GM21367 (cell line): ENCODE measurements at regions not wholly inside any gene's neighbourhood (a gene's known extent, or its start where the extent isn't known, plus 50 kb on each side); places are given as distances from the start of the nearest gene placed in this dataset.
"Not testable (repeated sequence)": the region's sequence is repeated elsewhere in the genome, so short reads cannot be mapped to it uniquely, and the experiment has no call there.

ENCODE experiments used
- ATAC-seq: cut with Tn5 transposase; IDR thresholded peaks from one replicate; pipeline ENCODE4 v1.9.1; 2021; ENCODE audit not compliant: unreplicated experiment

DNA sequence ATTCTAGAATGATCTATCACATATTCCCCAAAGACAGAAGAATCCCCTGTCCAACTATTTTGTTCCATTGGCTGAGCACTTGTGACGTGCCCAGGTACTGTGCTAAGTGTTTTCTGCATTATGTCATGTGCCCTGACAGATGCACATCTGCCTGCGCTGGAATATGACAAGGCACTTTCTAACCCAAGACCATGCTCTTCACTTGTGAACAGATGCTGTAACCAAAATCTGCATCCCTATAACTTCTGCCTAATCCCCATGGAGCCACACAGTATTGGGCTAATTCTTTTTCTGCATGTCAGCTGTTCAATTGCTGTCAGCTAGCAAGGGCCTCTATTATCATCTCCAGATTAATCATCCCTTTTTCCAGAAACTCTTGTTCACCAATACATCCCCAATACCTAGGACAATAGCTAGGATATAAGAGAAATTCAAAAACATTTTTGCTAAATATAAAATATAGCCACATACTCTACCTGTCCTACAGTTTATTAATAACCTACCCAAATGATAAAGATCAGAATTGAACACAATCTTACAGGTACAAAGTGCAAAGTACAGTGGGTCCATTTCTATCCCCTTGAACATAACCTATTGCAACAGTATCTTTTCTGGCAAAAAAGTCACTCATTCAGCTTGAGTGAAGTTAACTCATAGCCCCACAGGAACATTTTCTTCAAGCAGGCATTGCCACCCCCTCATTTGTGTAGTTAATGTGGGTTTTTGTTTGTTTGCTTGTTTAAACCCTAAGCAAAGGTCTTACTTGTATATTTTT, 109.4 kb upstream of the LRRN1 start:
- no peak for ATAC-seq

DNA sequence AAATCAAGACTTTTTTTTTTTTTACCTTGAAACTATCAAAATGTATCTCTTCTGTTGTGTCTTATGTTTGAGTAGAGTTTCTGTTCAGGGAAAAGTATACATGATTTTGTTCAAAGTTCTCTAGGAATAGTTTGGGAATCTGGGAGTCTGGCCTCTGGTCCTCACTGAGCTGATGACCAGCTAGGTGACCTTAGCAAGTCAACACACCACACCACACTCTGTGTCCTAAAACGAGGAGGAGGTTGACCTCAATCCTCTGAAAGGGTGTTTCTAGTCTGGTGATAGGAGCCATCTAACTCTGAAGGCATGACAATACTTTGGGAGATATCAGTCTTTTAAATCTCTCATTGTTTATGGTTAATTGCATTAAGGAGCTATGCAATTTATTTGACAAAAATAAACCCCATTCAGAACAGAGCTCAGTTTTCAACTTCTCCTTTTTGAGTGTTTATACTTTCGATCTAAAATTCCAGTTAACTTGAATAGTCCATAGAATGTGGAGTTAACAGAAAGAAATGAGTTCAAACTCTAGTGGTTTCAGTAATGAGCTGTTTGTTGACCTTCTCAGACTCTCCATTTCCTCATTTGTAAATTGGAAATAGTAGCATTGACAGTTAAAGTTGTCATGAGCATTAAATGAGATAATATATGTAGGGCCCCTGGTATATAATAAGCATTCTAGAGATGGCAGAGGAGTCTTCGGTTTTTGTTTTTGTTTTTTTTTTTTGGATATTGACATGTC, 112.2 kb upstream of the LRRN1 start:
- no peak for ATAC-seq

DNA sequence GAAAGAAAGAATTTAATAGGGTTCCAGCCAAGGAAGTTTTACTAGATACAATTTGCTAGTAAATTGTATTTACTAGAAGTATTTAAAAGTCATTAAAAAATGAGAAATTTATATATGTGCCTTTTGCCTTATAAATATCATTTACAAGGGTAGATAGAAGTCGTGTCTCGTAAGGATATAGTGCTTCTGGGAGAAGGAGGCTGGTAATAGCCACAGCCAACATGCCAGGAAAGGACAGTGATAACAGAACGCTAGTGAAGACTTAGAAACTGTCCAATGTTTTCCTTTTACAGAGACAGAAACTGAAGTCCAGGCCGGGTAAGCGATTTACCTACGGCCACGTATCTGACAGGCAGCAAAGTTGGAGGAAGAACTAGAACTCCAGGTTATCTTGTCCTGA, 113.5 kb upstream of the LRRN1 start:
- no peak for ATAC-seq

DNA sequence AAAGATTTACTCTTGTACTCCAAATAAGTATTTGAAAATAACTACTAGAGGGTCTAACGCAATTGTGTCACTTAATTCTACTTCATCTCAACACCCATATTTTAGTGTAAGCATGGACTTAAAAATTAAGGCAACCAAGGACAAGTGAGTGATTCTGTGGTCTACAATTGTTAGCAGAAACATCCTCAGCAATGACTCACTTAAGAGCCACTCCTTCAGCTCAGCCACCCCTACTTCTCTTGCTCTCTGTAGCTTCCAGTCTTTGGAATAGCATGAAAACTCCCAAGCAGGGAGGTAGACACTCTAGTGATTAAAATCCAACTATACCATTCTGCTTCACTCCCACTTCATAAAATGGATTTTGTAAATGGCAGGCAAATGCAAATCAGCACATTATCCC, 116.0 kb upstream of the LRRN1 start:
- ATAC-seq: no peak

DNA sequence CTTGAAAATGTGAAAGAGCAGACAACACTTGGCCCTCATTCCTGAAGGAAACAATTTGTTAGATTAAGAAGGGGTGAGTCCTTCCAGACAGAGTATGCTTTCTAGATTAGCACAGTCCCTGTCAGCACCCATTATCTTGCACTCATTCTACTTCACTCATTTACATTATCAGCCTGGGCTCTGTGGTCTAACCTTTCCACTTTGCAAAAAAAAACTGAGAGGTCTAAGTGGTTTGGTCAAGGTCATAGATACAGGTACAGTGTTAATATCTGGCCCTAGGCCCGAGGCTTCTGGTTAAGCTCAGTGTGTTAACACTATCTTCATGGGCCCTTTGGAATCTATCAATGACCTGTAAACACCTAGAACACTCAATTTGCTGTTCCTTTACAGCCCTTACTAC, 123.4 kb upstream of the LRRN1 start:
- ATAC-seq: no peak

DNA sequence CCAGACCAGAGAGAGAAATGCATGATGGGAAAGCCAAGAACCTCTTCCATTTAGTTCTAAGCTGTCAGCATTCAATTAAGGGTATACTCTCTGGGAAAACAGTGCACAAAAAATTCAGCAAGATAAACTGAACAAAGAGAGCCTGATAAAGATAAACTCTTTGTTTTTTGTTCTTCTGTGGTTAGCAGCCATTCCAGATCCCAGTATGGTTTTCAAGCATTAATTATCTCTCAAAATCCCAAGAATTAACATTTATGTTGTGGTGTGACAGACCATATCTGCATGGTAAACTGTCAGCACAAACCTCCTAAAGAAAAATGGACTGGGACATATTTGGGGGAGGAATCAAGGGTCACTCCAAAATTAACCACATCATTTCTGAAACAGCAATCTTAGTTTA, 124.0 kb upstream of the LRRN1 start:
- ATAC-seq: no peak

DNA sequence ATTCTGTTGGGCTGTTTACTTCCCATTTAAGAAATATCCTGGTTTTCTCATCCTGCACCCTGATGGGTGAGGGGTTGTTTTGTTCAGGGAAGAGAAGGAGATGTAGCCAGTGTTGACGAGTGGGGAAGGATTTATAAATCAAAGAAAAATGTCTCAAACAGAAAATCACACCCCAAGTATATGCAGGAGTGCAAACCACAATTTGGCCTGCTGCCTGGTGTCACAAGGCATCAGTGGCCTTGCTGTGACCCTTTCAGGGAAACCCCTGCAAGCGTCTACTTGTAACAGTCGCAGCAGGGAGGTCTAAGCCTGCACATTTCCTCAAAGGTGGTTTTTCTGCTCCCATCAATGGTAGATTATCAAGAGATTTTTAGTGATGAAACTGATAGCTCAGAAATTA, 132.6 kb upstream of the LRRN1 start:
- peak; percentile 97 for ATAC-seq

DNA sequence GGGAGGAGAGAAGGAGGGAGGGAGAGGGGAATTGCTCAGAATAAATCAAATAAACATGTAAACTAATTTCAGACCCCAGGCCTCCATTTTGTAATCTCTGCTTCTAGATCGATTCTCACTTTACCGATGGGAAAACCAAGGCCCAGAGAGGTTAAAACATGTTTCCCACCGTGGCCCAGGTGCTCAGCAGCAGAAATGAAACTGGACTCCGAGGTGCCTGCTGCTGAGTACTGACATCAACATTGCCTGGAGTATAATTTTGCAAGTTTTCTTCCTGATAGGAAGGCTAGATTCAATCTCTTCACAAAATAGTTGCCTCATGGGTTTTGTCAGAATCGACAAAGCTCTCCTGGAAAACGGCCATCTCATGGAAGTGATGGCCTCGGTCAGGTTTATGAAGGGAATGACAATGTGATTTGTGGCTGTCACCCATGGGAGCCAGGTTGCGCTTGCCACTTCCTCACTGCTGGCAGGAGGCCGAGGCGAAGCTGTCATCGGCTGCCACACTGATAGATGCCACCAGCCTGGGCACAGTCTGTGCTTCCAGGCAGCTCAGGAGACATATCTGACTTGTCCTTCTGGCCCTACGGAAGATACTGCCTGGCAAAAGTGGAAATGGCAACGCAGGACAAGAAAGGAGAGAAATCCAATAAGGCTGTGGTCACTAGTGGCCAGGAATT, 133.1 kb upstream of the LRRN1 start:
- peak; percentile 49 for ATAC-seq

DNA sequence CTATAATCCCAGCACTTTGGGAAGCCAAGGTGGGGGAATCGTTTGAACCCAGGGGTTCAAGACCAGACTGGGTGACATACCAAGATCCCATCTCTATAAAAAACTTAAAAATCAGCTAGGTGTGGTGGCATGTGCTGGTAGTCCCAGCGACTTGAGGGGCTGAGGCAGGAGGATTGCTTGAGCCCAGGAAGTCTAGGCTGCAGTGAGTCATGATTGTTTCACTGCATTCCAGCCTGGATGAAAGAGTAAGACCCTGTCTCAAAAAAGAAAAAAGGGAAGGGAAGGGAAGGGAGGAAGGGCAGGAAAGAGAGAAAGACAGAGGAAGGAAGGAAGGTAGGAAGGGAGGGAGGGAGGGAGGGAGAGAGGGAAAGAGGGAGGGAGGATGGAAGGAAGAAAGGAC, 133.7 kb upstream of the LRRN1 start:
- no peak for ATAC-seq

DNA sequence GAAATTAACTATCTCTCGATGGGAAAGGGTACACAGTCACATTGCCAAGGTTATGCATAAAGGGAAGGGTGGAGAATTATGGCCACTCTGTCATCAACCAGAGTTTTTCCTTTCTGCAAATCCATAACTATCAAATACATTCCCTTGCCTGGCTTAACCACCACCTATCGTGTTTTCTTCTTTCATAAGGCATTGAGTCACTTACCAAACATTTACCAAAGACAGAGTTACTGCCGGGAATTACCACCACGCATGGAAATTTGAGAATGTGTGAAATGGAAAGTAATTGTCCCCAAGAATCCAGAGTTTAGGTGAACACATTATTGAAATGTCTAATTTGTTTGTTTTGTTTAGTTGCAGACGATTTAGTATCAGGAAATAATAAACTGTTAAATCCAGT, 134.3 kb upstream of the LRRN1 start:
- ATAC-seq: no peak

DNA sequence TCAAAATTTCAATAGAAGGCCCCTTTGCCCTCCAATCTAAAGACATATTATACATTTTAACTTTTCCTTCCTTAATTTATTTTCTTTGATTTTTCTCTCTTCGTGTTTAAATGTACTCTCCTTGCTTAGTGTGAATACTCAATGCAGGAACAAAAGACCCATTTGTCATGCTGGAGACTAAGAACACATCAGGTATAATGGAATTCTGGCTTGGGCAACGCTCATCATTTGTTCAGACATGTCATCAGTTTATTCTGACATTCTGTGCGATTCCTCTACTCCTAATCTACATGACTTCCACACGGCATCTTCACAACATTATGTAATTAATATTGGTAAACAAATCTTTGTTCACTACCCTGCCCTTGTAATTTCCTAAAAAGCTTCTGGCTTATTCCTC, 136.6 kb upstream of the LRRN1 start:
- no peak for ATAC-seq

DNA sequence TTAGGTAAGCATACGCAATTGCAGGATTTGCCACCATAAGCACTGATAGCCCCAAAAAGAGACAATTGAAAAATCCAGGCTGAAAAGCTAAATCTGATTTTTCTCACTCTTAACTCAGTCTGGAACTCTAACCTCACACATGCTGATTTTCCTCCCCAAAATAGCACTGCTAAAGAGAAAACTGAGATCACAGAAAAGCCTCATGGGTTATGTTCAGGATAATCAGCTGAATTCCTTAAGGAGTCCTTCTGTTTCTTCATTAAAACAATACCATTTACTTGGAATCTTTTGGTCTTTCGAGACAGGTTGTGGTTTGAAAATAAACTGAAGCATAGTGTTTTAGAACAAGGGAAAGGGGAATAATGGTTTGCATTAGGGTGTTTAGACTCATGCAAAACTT, 144.3 kb upstream of the LRRN1 start:
- no peak for ATAC-seq

DNA sequence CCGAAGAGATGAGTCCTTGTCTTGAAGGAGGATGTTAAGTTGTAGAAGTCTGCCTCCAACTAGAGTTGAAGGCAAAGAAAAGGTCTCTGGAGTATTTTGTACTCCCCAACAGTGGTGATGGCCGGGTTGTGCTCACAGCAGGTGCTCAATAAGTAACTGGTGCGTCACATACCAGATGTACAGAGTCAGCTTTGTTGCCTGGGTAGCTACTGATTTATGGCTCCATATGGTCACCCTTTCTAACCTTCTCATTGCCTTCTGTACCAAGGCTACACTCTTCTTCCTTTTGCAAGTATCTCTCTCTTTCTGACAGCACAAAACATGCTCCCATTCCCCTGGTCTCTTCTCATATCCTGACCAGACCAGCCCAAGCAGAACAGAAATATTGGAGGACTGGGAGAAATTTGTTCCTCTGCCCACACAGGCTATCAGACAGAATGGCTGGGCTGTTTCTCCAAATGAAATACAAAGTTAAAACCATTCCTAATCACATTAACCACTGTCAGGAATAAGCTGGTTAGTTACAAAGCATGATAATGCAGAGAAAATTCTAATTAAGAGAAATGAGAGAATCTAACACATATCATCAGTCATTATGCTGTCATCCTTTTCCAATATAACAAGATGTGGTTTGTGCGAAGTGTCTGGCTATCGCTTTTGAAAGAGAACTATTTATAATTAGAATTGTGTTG, 150.1 kb upstream of the LRRN1 start:
- ATAC-seq: no peak

DNA sequence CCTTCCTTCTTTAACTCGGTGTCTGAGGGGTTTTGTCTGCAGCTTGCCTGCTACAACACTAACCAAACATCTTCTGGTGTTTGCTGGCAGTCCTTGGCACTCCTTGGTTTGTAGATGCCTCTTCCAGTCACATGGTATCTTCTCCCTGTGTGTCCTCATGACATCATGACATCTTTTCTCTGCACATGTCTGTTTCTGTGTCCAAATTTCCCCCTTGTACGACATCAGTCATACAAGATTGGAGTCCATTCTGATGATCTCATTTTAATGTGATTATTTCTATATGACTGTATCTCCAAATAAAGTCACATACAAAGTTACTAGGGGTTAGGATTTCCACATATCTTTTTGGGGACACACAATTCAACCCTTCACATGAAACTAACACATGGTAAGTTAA, 152.3 kb upstream of the LRRN1 start:
- no peak for ATAC-seq

DNA sequence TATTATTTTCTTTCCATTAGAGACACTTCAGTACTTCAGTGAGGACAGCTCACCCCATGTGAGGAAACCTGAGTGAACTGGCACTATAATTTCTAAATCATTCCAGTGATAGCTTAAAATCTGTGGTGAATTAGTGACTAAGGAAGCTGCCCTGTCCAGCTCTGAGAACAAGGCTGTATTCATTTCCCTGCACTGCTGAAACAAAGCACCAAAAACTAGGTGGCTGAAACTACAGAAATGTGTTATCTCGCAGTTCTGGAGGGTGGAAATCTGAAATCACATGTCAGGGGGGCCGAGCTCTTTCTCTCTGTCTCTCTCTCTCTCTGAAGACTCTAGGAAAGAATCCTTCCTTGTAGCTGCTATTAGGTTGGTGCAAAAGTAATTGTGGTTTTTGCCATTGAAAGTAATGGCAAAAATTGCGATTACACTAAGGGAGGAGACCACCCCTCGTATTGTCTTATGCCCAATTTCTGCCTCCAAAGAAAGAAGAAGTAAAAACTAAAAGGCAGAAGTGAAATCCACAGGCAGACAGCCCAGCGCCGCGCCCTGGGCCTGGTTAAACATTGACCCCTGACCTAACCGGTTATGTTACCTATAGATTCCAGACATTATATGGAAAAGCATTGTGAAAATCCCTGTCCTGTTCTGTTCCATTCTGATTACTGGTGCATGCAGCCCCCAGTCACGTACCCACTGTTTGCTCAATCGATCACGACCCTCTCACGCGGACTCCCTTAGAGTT, 153.0 kb upstream of the LRRN1 start:
- not testable (repeated sequence) for ATAC-seq

DNA sequence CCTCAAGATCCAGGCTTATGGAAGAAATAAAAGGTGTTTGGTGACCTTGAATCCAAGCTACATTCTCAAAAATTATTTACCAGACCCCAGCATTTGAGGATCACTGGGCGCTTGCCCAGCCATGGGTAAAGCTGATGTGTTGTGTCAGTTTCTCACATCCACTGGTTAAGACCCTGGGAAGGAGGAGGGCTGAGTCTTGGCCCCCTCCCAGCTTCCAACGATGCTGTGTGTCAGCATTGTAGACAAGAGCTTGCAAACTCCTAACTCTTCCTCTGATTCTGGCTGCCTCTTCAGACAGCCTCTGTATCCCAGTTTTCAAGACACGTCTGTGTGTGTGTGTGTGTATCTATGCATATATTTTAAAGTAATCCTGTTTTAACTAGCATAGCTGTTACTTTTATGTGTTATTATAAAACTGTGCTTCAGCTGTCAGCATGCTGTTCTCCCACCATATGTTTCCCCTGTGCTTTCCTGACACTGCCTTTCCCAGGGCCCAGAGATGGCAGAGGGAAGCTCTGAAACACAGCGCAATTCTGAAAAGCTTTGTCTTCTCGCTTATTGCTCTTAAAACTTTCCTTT, 157.3 kb upstream of the LRRN1 start:
- ATAC-seq: no peak

DNA sequence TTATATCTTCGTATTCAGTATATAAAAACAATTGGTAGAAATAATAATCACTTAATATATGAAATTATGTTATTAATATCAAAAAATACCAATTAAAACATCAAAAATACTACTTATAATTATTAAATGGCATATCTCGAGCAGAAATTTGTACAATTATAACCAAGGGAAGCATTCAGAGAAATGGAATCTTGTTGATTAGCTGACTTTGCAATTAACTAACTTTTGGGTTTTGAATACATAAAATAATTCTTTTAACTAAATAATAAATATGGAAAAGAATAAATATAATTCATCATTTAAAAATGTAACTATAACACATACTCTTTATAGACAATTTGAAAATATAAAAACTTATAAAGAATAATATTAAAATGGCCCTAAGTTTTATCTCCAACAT, 160.2 kb upstream of the LRRN1 start:
- no peak for ATAC-seq

DNA sequence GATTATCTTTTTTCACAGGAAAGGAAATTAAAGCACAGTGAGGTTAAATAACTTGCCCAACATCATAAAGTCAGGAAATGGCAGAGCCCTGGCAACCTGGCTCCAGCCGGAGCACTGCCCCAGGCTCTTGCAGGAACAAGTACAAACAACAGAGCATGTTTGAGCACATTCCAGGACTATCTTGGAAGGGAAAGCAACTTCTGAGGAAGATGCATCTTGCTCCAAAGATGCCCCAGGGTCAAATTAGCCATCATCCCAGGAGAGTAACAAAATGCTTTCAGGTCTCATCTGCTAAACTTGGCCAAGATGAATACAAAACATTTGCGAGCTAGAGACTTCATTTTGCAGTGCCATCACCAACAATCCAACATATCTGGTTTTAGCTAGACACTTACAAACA, 162.4 kb upstream of the LRRN1 start:
- ATAC-seq: no peak

DNA sequence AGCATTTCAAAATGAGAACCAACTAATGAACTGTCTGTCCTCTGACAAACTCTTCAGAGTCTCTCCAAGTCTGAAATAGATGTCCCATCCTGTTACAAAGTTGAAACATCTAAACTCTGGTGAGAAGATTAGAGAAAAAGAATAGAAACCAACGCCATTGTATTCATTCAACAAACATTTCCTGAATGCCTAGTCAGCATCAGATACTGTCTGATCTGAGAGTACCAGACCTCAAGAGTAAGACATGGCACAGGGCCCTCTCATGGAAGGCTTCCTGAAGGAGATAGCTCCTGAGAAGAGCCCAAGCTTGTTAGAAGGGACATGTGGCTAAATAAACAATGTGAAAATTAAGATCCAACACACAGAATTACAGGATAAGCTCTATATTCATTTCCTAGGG, 164.1 kb upstream of the LRRN1 start:
- no peak for ATAC-seq

DNA sequence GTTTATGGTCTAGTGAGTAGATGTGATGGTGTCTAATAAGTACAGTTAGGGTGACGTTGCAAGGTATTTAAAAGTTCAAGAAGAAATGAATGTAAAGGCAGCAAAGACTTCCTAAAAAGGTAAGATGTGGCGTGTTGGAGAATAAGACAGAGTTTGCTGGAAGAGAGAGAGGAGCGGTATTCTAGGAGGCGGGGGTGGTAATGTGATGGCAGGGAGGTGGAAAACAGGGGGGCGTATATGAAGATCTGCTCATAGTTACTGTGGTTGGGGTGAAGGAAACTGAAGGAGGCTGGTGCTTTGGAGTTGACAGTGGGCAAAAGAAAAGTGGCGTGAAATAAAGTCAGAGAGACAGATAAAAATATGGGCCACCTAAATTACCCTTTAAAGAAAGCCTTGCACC, 164.9 kb upstream of the LRRN1 start:
- ATAC-seq: no peak

DNA sequence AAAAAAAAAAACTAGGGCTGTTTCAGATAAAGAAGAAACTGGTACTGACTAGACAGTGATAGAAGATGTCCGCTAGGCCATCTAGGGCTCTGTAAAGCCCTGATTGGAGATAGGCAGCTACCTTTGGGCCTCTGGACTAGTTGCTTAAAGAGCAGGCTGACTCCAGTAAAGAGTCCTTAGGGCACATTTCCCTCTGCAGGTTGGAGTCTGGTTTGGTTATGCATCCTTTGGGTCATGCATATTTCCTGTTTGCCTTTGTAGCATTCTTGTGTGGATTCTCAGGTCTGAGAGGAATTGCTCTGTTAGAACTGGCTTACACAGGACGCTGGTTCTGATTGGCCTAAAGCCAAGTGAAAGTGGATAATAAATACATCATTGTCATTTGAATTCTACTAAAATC, 165.5 kb upstream of the LRRN1 start:
- no peak for ATAC-seq
